HTR-8/SVneo (cell line): ENCODE measurements at regions not wholly inside any gene's neighbourhood (a gene's known extent, or its start where the extent isn't known, plus 50 kb on each side); places are given as distances from the start of the nearest gene placed in this dataset.

Experiments used
- DNase-seq: peaks from one replicate; pipeline ENCODE4 v3.0.0; 2011; ENCODE audit warnings: low spot score, mixed read lengths; ENCODE audit not compliant: insufficient read length
- FAIRE-seq: peaks from 2 replicates; lab custom pipeline; 2011; peaks lifted over from hg19 to GRCh38; lab: Jason Lieb, UNC

- DNase-seq = no peak
- FAIRE-seq = peak; percentile 46
Observed at GRCh38 chr20:61015602-61016001, 236.5 kb upstream of the CDH4 start.

- no peak for DNase-seq
- peak; percentile 100 for FAIRE-seq
Observed at GRCh38 chr20:61019322-61019721, 232.7 kb upstream of the CDH4 start.

- DNase-seq = no peak
- no peak for FAIRE-seq
Observed at GRCh38 chr20:61023612-61024011, 228.4 kb upstream of the CDH4 start.

- no peak for DNase-seq
- FAIRE-seq = no peak
Observed at GRCh38 chr20:61024390-61024789, 227.7 kb upstream of the CDH4 start.

- no peak for DNase-seq
- no peak for FAIRE-seq
Observed at GRCh38 chr20:61025536-61025935, 226.5 kb upstream of the CDH4 start.

- FAIRE-seq = no peak
- DNase-seq = no peak
Observed at GRCh38 chr20:61026173-61026572, 225.9 kb upstream of the CDH4 start.

- peak; percentile 51 for FAIRE-seq
- no peak for DNase-seq
Observed at GRCh38 chr20:61026731-61027130, 225.3 kb upstream of the CDH4 start.

GRCh38 chr20:61027218-61027617 is 224.8 kb upstream of the CDH4 start:
- no peak for FAIRE-seq
- no peak for DNase-seq

GRCh38 chr20:61030130-61030529 is 221.9 kb upstream of the CDH4 start:
- peak; percentile 69 for FAIRE-seq

GRCh38 chr20:61031101-61031830 is 220.8 kb upstream of the CDH4 start:
- DNase-seq (no peak), FAIRE-seq (no peak)

More at GRCh38 chr20:61030130-61030529, 221.9 kb upstream of the CDH4 start:
- DNase-seq = no peak

- FAIRE-seq (peak; percentile 78), DNase-seq (no peak)
Observed at GRCh38 chr20:61037498-61037897, 214.6 kb upstream of the CDH4 start.

GRCh38 chr20:61041481-61041880 is 210.6 kb upstream of the CDH4 start:
- DNase-seq (no peak), FAIRE-seq (peak; percentile 20)

GRCh38 chr20:61042506-61043385 is 209.3 kb upstream of the CDH4 start:
- DNase-seq = no peak
- FAIRE-seq = peak; percentile 36

GRCh38 chr20:61043681-61044080 is 208.4 kb upstream of the CDH4 start:
- FAIRE-seq = no peak
- DNase-seq = no peak

- DNase-seq (no peak), FAIRE-seq (peak; percentile 68)
Observed at GRCh38 chr20:61044499-61044898, 207.6 kb upstream of the CDH4 start.

GRCh38 chr20:61045091-61045490 is 207.0 kb upstream of the CDH4 start:
- peak; percentile 96 for FAIRE-seq

GRCh38 chr20:61045876-61046585 is 206.0 kb upstream of the CDH4 start:
- peak; percentile 74 for FAIRE-seq
- no peak for DNase-seq

More at GRCh38 chr20:61045091-61045490, 207.0 kb upstream of the CDH4 start:
- DNase-seq = no peak

- no peak for DNase-seq
- FAIRE-seq = peak; percentile 80
Observed at GRCh38 chr20:61046721-61047351, 205.2 kb upstream of the CDH4 start.

- no peak for FAIRE-seq
- DNase-seq = no peak
Observed at GRCh38 chr20:61047515-61047914, 204.5 kb upstream of the CDH4 start.

- DNase-seq = no peak
- no peak for FAIRE-seq
Observed at GRCh38 chr20:61048302-61048701, 203.8 kb upstream of the CDH4 start.
